K562 (cell line): ENCODE measurements at regions not wholly inside any gene's neighbourhood (a gene's known extent, or its start where the extent isn't known, plus 50 kb on each side); places are given as distances from the start of the nearest gene placed in this dataset.

Source experiments
- ATAC-seq: fragments of 200-7000 bp; cut with Tn5 transposase; 3 replicates; pipeline ENCODE4 v1.9.1; 2020; ENCODE audit warnings: moderate library complexity
- BruUV-seq: library from RNA; stranded (reverse); fragments of 400-500 nt; replicated peaks from 2 replicates; lab custom pipeline; 2021; lab: Mats Ljungman, UMichigan
- CTCF ChIA-PET: fragments of 300-600 bp; formaldehyde crosslinking; extraction: SDS; loops from one replicate; lab custom pipeline; 2021; ENCODE audit warnings: low intra/inter-chr PET ratio; lab: Yijun Ruan, JAX
- POLR2A ChIA-PET: fragments of 300-600, 350-650 bp; sonication (Branson Sonifier 250); formaldehyde crosslinking; extraction: SDS; loops from one replicate; lab custom pipeline; 2021; ENCODE audit warnings: antibody characterized with exemption, inconsistent platforms; lab: Yijun Ruan, JAX
- DNase-seq, 4 experiments: peaks; one replicate each; pipeline versions ENCODE4 v3.0.0 to v3.0.0-alpha.2; 2011 to 2018; ENCODE audit warnings: low spot score in 3 of 4, mixed read lengths in 3 of 4; ENCODE audit errors: extremely low read depth in 1 of 4
- FAIRE-seq: peaks from 2 replicates; lab custom pipeline; 2011; peaks lifted over from hg19 to GRCh38; lab: Jason Lieb, UNC
- H2AFZ ChIP-seq: 2 replicates; pipeline ENCODE4 v1.6.0; 2011; ENCODE audit warnings: low read depth, low read length, control low read depth, inconsistent platforms
- H3K27ac ChIP-seq: fragments of 200-600 bp; 3 replicates; pipeline ENCODE4 v1.8.0; 2011; ENCODE audit warnings: low read depth, mild to moderate bottlenecking, control low read depth, inconsistent platforms, low read length, moderate library complexity, mixed read lengths; ENCODE audit errors: extremely low read depth
- H3K27me3 ChIP-seq, 2 experiments: fragments of 300-600 bp in 1 of 2; 2 replicates in 1 of 2; 3 replicates in 1 of 2; pipeline versions ENCODE4 v1.6.0 to v1.8.0; 2011; ENCODE audit warnings: inconsistent platforms in 2 of 2, low read length in 2 of 2, mild to moderate bottlenecking in 1 of 2, mixed read lengths in 1 of 2, moderate library complexity in 1 of 2; ENCODE audit not compliant: control insufficient read depth in 2 of 2, insufficient read depth in 2 of 2
- H3K36me3 ChIP-seq: fragments of 300-600 bp; 3 replicates; pipeline ENCODE4 v1.8.0; 2011; ENCODE audit warnings: mild to moderate bottlenecking, low read length, inconsistent platforms; ENCODE audit not compliant: control insufficient read depth, insufficient read depth
- H3K4me1 ChIP-seq, 2 experiments: fragments of 200-600 bp in 1 of 2; replicated peaks in 1 of 2; 2 replicates in 1 of 2; 3 replicates in 1 of 2; pipeline versions ENCODE4 v1.5.1 to v1.8.0; 2011; ENCODE audit warnings: inconsistent platforms in 2 of 2, low read length in 2 of 2, mild to moderate bottlenecking in 1 of 2, mixed read lengths in 1 of 2, moderate library complexity in 1 of 2; ENCODE audit not compliant: control insufficient read depth in 2 of 2, insufficient read depth in 2 of 2
- H3K4me2 ChIP-seq: 2 replicates; pipeline ENCODE4 v1.6.1; 2011; ENCODE audit warnings: low read length, control low read depth, inconsistent platforms, mixed read lengths; ENCODE audit not compliant: insufficient read depth
- H3K4me3 ChIP-seq: fragments of 200-600 bp; sonication (generic), shearing (Covaris generic); 2 replicates; pipeline ENCODE4 v1.5.1; 2016; ENCODE audit warnings: control low read depth, inconsistent platforms
- H3K79me2 ChIP-seq: fragments of 200-600 bp; 3 replicates; pipeline ENCODE4 v1.8.0; 2011; ENCODE audit warnings: low read length, inconsistent platforms; ENCODE audit not compliant: control insufficient read depth, insufficient read depth
- H3K9ac ChIP-seq, 2 experiments: 2 replicates each; pipeline versions ENCODE4 v1.6.0 to v1.6.1; 2011; ENCODE audit warnings: low read depth in 2 of 2, low read length in 2 of 2, control low read depth in 1 of 2, inconsistent platforms in 1 of 2, mild to moderate bottlenecking in 1 of 2, mixed read lengths in 1 of 2; ENCODE audit not compliant: insufficient read depth in 1 of 2
- H3K9me1 ChIP-seq: one replicate; pipeline ENCODE4 v1.6.0; 2011; ENCODE audit warnings: inconsistent platforms, mild to moderate bottlenecking, low read length, moderate library complexity; ENCODE audit not compliant: control insufficient read depth, insufficient read depth
- H3K9me3 ChIP-seq: replicated peaks from 2 replicates; pipeline ENCODE4 v1.5.1; 2011; ENCODE audit warnings: low read depth, low read length, inconsistent platforms; ENCODE audit not compliant: control insufficient read depth, insufficient read depth
- H4K20me1 ChIP-seq: replicated peaks from 2 replicates; pipeline ENCODE4 v1.6.1; 2011; ENCODE audit warnings: low read length, inconsistent platforms, mixed read lengths; ENCODE audit not compliant: control insufficient read depth, insufficient read depth
- C11orf30 ChIP-seq: fragments of 450-650 bp; IDR thresholded peaks from 2 replicates; pipeline ENCODE4 v1.6.1; 2016; ENCODE audit warnings: low read depth, mild to moderate bottlenecking
- CHAMP1 ChIP-seq: fragments of 450-650 bp; IDR thresholded peaks from 2 replicates; pipeline ENCODE4 v1.6.1; 2016; ENCODE audit warnings: mild to moderate bottlenecking
- FOXJ2 ChIP-seq: fragments of 200-800 bp; sonication (Bioruptor generic); IDR thresholded peaks from 2 replicates; pipeline ENCODE4 v1.6.1; 2016; ENCODE audit warnings: missing genetic modification characterization, missing compliant biosample characterization
- GABPB2 ChIP-seq: fragments of 250-450 bp; sonication (Bioruptor Pico); conservative IDR thresholded peaks from 2 replicates; pipeline ENCODE4 v1.5.1; 2021; ENCODE audit warnings: mild to moderate bottlenecking
- HDAC3 ChIP-seq: fragments of 450-650 bp; IDR thresholded peaks from 2 replicates; pipeline ENCODE4 v1.6.1; 2018; ENCODE audit warnings: borderline replicate concordance, mild to moderate bottlenecking, moderate library complexity; ENCODE audit not compliant: partially characterized antibody
- HMBOX1 ChIP-seq: sonication (generic); IDR thresholded peaks from 2 replicates; pipeline ENCODE4 v1.6.1; 2016
- IRF1 ChIP-seq: sonication (generic); formaldehyde crosslinking; IDR thresholded peaks from 2 replicates; pipeline ENCODE4 v1.8.0; 2022; ENCODE audit warnings: missing genetic modification reagents, mild to moderate bottlenecking, borderline replicate concordance
- NELFE ChIP-seq: IDR thresholded peaks from 2 replicates; pipeline ENCODE4 v1.6.1; 2011; ENCODE audit warnings: mild to moderate bottlenecking; ENCODE audit not compliant: insufficient read depth, insufficient read length
- POLR2AphosphoS2 ChIP-seq: IDR thresholded peaks from 2 replicates; pipeline ENCODE4 v1.6.1; 2012; ENCODE audit warnings: low read length, improper control_type of control experiment
- RCOR1 ChIP-seq, 2 experiments: IDR thresholded peaks; 2 replicates each; pipeline ENCODE4 v1.6.1; 2012; ENCODE audit warnings: low read depth in 2 of 2, low read length in 2 of 2, borderline replicate concordance in 1 of 2, improper control_type of control experiment in 1 of 2
- RFX5 ChIP-seq: IDR thresholded peaks from 2 replicates; pipeline ENCODE4 v1.6.1; 2011; ENCODE audit warnings: low read depth, mild to moderate bottlenecking, improper control_type of control experiment, low read length
- SIRT6 ChIP-seq: IDR thresholded peaks from one replicate; pipeline ENCODE4 v1.6.1; 2012; ENCODE audit warnings: low read depth, mild to moderate bottlenecking, control low read depth, inconsistent platforms, low read length, moderate library complexity
- ZBTB11 ChIP-seq, 3 experiments: fragments of 200-800 bp in 1 of 3; fragments of 250-450 bp in 1 of 3; fragments of 450-650 bp in 1 of 3; sonication (Bioruptor Pico) in 1 of 3; sonication (Bioruptor generic) in 1 of 3; formaldehyde crosslinking in 1 of 3; IDR thresholded peaks; 2 replicates each; pipeline versions ENCODE4 v1.6.1 to v1.8.0; 2016 to 2022; ENCODE audit warnings: mild to moderate bottlenecking in 2 of 3, missing genetic modification characterization in 2 of 3, missing compliant biosample characterization in 1 of 3, moderate library complexity in 1 of 3
- ZEB2 ChIP-seq: fragments of 450-650 bp; IDR thresholded peaks from 2 replicates; pipeline ENCODE4 v1.6.1; 2016
- ZNF121 ChIP-seq: sonication (generic); formaldehyde crosslinking; conservative IDR thresholded peaks from 2 replicates; pipeline ENCODE4 v1.8.0; 2022; ENCODE audit warnings: missing genetic modification reagents
- ZNF785 ChIP-seq: fragments of 250-450 bp; sonication (Bioruptor Pico); IDR thresholded peaks from 2 replicates; pipeline ENCODE4 v1.4.0; 2020; ENCODE audit warnings: mild to moderate bottlenecking
- in situ Hi-C: fragments of 300-500 bp; cut with MboI; formaldehyde crosslinking; loops from 4 replicates; pipeline ENCODE4 v1.15.0; 2018; ENCODE audit warnings: inconsistent platforms, mixed read lengths
- intact Hi-C: fragments of 100-400 bp; cut with micrococcal nuclease; formaldehyde crosslinking; loops from 2 replicates; pipeline ENCODE4 v1.14.2; 2022

- Histone ChIP-seq H3K27ac (no peak overlapping the region), H3K9me3 (no peaks in the 10 kb centered on the region; the same call in 1 of the 2 replicates), H3K4me1 (no peaks in the 10 kb centered on the region), H3K36me3 (no peaks in the 10 kb centered on the region), H3K9ac (no peak overlapping the region), H3K4me3 (no peak overlapping the region), H2AFZ (no peak overlapping the region), H3K4me2 (no peak overlapping the region), H3K9me1 (no peaks in the 10 kb centered on the region), H3K27me3 (no peaks in the 10 kb centered on the region), H3K79me2 (no peaks in the 10 kb centered on the region), H4K20me1 (no peaks in the 10 kb centered on the region)
- no peak for ATAC-seq
- no peak for TF ChIP-seq RCOR1 (IDR thresholded peaks at IDR 0.05; ENCODE audit: borderline replicate concordance in 1 of 2, low read depth in 2 of 2, low read length in 2 of 2)
- no peak for TF ChIP-seq CHAMP1
- TF ChIP-seq SIRT6, result no peak
- TF ChIP-seq ZBTB11 (CRISPR knock-in tag; IDR thresholded peaks at IDR 0.05), result no peak
- no peak for TF ChIP-seq FOXJ2 (tag)
- no peak for TF ChIP-seq IRF1 (CRISPR knock-in tag)
- TF ChIP-seq RFX5, result no peak
- no peak for TF ChIP-seq ZNF785
- TF ChIP-seq ZNF121 (CRISPR knock-in tag), result no peak
- no peak for TF ChIP-seq POLR2AphosphoS2
- TF ChIP-seq GABPB2, result no peak
- TF ChIP-seq NELFE, result no peak
- TF ChIP-seq HMBOX1, result no peak
- TF ChIP-seq ZEB2, result no peak
- no peak for TF ChIP-seq C11orf30
- TF ChIP-seq HDAC3, result no peak
- ChIA-PET POLR2A (no interaction called here), CTCF (no interaction called here)
- in situ Hi-C loops (no loop called here), intact Hi-C loops (no loop called here)
- no TSS peak for BruUV-seq
- FAIRE-seq, result no peak
- DNase-seq, result no peak
These were observed 1666.0 kb downstream of the EFNB2 start for GRCh38 chr13:104869501-104869900.
